MM.1S (cell line): ENCODE measurements at regions not wholly inside any gene's neighbourhood (a gene's known extent, or its start where the extent isn't known, plus 50 kb on each side); places are given as distances from the start of the nearest gene placed in this dataset.

ENCODE experiments used
- DNase-seq: peaks from one replicate; pipeline ENCODE4 v3.0.0-alpha.2; 2015
- H2AFZ ChIP-seq: fragments of 300-600 bp; sonication (generic); 2 replicates; pipeline ENCODE4 v1.6.0; 2016; ENCODE audit warnings: antibody characterized with exemption, low read length
- H3F3A ChIP-seq: fragments of 300-600 bp; sonication (generic); 2 replicates; pipeline ENCODE4 v1.6.1; 2016; ENCODE audit warnings: mild to moderate bottlenecking, antibody characterized with exemption, low read length, moderate library complexity, mixed read lengths; ENCODE audit not compliant: insufficient read depth
- H3K27ac ChIP-seq: fragments of 300-600 bp; sonication (generic); 2 replicates; pipeline ENCODE4 v1.5.1; 2016; ENCODE audit warnings: mild to moderate bottlenecking, low read length
- H3K27me3 ChIP-seq: fragments of 300-600 bp; sonication (generic); replicated peaks from 2 replicates; pipeline ENCODE4 v1.6.0; 2016; ENCODE audit warnings: low read length; ENCODE audit not compliant: insufficient read depth
- H3K36me3 ChIP-seq: fragments of 300-600 bp; sonication (generic); replicated peaks from 2 replicates; pipeline ENCODE4 v1.6.1; 2016; ENCODE audit warnings: mild to moderate bottlenecking, low read length, mixed read lengths; ENCODE audit not compliant: insufficient read depth
- H3K4me1 ChIP-seq: fragments of 300-600 bp; sonication (generic); 2 replicates; pipeline ENCODE4 v1.6.1; 2016; ENCODE audit warnings: low read length, mixed read lengths
- H3K4me2 ChIP-seq: fragments of 300-600 bp; sonication (generic); 2 replicates; pipeline ENCODE4 v1.6.0; 2016; ENCODE audit warnings: low read depth, low read length
- H3K4me3 ChIP-seq: fragments of 300-600 bp; sonication (generic); 2 replicates; pipeline ENCODE4 v1.5.1; 2016; ENCODE audit warnings: low read length, mixed read lengths
- H3K79me2 ChIP-seq: fragments of 300-600 bp; sonication (generic); 2 replicates; pipeline ENCODE4 v1.6.1; 2016; ENCODE audit warnings: mixed run types, low read length, mixed read lengths
- H3K9ac ChIP-seq: fragments of 300-600 bp; sonication (generic); 2 replicates; pipeline ENCODE4 v1.6.1; 2016; ENCODE audit warnings: low read length, mixed read lengths
- H3K9me2 ChIP-seq: fragments of 300-600 bp; sonication (generic); replicated peaks from 2 replicates; pipeline ENCODE4 v1.6.1; 2016; ENCODE audit warnings: mild to moderate bottlenecking, low read length, mixed read lengths; ENCODE audit not compliant: insufficient read depth
- H3K9me3 ChIP-seq: fragments of 300-600 bp; sonication (generic); replicated peaks from 2 replicates; pipeline ENCODE4 v1.6.1; 2016; ENCODE audit warnings: mild to moderate bottlenecking, low read length, mixed read lengths; ENCODE audit not compliant: insufficient read depth
- H4K20me1 ChIP-seq: fragments of 300-600 bp; sonication (generic); 2 replicates; pipeline ENCODE4 v1.6.1; 2016; ENCODE audit warnings: mild to moderate bottlenecking, low read length, moderate library complexity, mixed read lengths; ENCODE audit not compliant: insufficient read depth
- EZH2 ChIP-seq: fragments of 300-600 bp; sonication (generic); optimal IDR thresholded peaks from 2 replicates; pipeline ENCODE3; 2017; ENCODE audit warnings: low read depth, mild to moderate bottlenecking, antibody characterized with exemption, low read length, mixed read lengths
- EZH2phosphoT487 ChIP-seq: fragments of 300-600 bp; sonication (generic); IDR thresholded peaks from 2 replicates; pipeline ENCODE4 v1.6.1; 2018; ENCODE audit warnings: antibody characterized with exemption, low read length
- TF ChIP-seq, protein P1 (sequence below): fragments of 300-600 bp; sonication (generic); IDR thresholded peaks from 2 replicates; pipeline ENCODE4 v1.5.1; 2016; ENCODE audit warnings: antibody characterized with exemption, low read length, mixed read lengths

DNA sequence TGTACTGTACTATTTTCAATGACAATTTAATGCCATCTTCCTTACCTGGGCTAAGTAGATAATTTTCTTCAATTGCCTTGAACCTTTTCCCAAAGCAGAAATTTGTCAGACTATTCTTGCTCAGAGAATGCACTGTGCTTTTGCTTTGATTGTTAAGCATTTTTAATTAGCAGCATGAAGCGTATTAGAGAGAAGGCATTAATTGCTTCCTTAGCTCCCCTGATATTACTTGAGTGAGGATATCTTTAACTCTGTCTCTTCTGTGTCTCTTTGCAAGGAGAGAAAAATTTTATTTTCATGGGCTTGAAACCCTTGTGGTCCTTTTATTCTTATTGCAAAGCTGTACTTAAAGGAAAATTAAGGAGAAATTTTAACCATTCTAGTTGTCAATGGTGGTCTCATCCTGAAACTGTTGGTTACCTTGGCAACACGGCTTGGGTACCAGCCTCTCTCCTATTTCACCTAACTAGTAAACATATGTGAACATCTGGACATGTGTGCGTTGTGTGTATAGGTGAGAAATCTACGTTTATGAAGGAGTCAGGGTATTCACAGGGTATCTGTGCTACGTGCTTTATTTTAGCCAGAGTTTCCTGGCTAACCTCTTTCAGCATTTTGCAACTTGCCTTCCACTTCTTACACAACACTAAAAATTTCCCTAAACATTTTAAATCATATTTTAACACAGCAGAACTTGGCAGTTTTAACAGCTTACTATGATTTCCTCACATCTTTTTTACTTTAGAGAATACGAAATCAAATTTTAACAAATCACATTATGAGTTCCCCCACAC, 225.5 kb downstream of the KLF5 start:
- Histone ChIP-seq H3K27me3 (no peaks in the 10 kb centered on the region), H3K4me3 (no peak overlapping the region), H3K9me2 (no peaks in the 10 kb centered on the region), H3K4me1 (no peaks in the 10 kb centered on the region), H3K9ac (no peak overlapping the region), H3K4me2 (no peak overlapping the region), H3K36me3 (no peaks in the 10 kb centered on the region), H3K27ac (no peak overlapping the region), H2AFZ (no peak overlapping the region), H4K20me1 (no peaks in the 10 kb centered on the region), H3K9me3 (no peaks in the 10 kb centered on the region), H3F3A (no peaks in the 10 kb centered on the region), H3K79me2 (no peaks in the 10 kb centered on the region)
- DNase-seq: no peak
- no peak for TF ChIP-seq EZH2phosphoT487
- TF ChIP-seq EZH2: no peak
- TF ChIP-seq, protein P1, sequence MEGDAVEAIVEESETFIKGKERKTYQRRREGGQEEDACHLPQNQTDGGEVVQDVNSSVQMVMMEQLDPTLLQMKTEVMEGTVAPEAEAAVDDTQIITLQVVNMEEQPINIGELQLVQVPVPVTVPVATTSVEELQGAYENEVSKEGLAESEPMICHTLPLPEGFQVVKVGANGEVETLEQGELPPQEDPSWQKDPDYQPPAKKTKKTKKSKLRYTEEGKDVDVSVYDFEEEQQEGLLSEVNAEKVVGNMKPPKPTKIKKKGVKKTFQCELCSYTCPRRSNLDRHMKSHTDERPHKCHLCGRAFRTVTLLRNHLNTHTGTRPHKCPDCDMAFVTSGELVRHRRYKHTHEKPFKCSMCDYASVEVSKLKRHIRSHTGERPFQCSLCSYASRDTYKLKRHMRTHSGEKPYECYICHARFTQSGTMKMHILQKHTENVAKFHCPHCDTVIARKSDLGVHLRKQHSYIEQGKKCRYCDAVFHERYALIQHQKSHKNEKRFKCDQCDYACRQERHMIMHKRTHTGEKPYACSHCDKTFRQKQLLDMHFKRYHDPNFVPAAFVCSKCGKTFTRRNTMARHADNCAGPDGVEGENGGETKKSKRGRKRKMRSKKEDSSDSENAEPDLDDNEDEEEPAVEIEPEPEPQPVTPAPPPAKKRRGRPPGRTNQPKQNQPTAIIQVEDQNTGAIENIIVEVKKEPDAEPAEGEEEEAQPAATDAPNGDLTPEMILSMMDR: no peak

DNA sequence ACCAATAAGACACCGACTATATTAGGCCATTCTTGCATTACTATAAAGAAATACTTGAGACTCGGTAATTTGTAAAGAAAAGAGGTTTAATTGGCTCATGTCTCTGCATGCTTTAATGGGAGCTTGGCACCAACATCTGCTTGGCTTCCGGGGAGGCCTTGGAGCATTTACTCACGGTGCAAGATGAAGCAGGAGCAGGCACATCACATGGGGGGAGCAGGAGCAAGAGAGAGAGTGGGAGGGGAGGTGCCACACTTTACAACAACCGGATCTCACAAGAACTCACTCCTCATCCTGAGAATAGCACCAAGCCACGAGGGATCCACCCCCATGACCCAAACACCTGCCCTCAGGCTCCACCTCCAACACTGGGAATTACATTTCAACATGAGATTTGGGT, 224.8 kb downstream of the KLF5 start:
- TF ChIP-seq, protein P1: no peak
- no peak for TF ChIP-seq EZH2
- no peak for TF ChIP-seq EZH2phosphoT487
- Histone ChIP-seq H3K4me2 (no peak overlapping the region), H3K9ac (no peak overlapping the region), H3K79me2 (no peaks in the 10 kb centered on the region), H3K36me3 (no peaks in the 10 kb centered on the region), H3K27me3 (no peaks in the 10 kb centered on the region), H3K9me2 (no peaks in the 10 kb centered on the region), H3K4me3 (no peak overlapping the region), H4K20me1 (no peaks in the 10 kb centered on the region), H3K4me1 (no peaks in the 10 kb centered on the region), H3K9me3 (no peaks in the 10 kb centered on the region), H3K27ac (no peak overlapping the region), H3F3A (no peaks in the 10 kb centered on the region), H2AFZ (no peak overlapping the region)
- no peak for DNase-seq

DNA sequence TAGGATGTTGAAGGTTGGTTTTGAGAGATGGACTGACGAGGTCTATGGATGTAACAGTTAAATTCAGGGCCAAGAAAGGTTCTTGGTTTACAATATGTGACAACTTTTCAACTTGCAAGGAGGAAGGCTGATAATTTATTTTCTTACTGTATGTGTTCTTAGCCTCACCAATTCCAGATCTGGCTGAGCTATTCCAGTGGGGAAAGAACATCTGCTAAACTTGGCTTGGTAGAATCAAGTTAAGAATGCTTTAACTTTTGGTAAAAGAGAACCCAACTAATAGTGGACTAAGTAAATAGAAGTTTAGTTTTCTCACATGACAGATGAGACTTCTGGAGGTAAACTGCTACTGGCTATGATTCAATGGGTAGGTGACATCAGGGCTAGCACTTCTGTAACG, 222.9 kb downstream of the KLF5 start:
- Histone ChIP-seq H3K4me3 (no peak overlapping the region), H3K9ac (no peak overlapping the region), H3K4me2 (no peak overlapping the region), H2AFZ (no peak overlapping the region), H3K36me3 (no peaks in the 10 kb centered on the region), H3F3A (no peaks in the 10 kb centered on the region), H3K27me3 (no peaks in the 10 kb centered on the region), H3K27ac (no peak overlapping the region), H4K20me1 (no peaks in the 10 kb centered on the region), H3K79me2 (no peaks in the 10 kb centered on the region), H3K9me2 (no peaks in the 10 kb centered on the region), H3K9me3 (no peaks in the 10 kb centered on the region), H3K4me1 (peaks cover 5% of the 10 kb centered on the region; the same call in 1 of the 2 replicates)
- no peak for DNase-seq
- TF ChIP-seq, protein P1: no peak
- TF ChIP-seq EZH2 (no peak), EZH2phosphoT487 (no peak)
